ENCODE measurements at regions not wholly inside any gene's neighbourhood (a gene's known extent, or its start where the extent isn't known, plus 50 kb on each side); places are given as distances from the start of the nearest gene placed in this dataset.
A peak's percentile ranks its signal among the peaks of the same experiment; 100 is the strongest.

DNA sequence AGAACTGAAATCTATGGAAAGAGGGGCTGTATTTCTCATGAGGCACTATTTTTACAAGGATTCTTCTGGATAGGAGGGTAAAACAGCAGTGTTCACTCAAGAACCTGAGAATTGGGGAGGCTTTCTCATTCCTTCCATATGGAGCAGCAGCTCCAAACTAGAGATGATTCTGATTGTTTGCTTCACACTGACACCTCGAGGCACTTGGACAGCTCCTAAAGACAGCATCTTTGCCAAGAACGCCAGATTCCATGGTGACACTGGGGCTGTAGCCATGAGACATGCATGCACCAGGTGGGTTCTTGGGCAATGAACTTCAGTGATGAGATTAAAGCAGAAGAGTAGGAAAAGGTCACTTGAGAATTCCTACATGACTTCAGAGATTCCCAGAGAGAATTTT, 361.5 kb upstream of the HTR2A start:
- peaks cover 22% of the 10 kb centered on the region; the same call in 1 of the 2 replicates for H3F3A ChIP-seq (ENCODE audit: insufficient read depth)
- H3K4me3 ChIP-seq = no peak overlapping the region
- H2AFZ ChIP-seq = no peak overlapping the region
- H3K79me2 ChIP-seq (ENCODE audit: insufficient read depth) = no peaks in the 10 kb centered on the region
- no peaks in the 10 kb centered on the region for H3K9me2 ChIP-seq (ENCODE audit: insufficient read depth)
- no peaks in the 10 kb centered on the region for H4K20me1 ChIP-seq (ENCODE audit: insufficient read depth)
- in situ Hi-C loops (cut with MboI) = no loop called here
- peak; percentile 18 for DNase-seq
- H3K9me3 ChIP-seq (ENCODE audit: low read depth) = no peaks in the 10 kb centered on the region
- no peaks in the 10 kb centered on the region for H3K27me3 ChIP-seq (replicated peaks; ENCODE audit: insufficient read depth)
- TF ChIP-seq EZH2phosphoT487 (IDR thresholded peaks at IDR 0.05; ENCODE audit: insufficient read depth, low read depth) (no peak), EZH2 (IDR thresholded peaks at IDR 0.05; ENCODE audit: insufficient read depth, poor library complexity, severe bottlenecking) (no peak)
- H3K9ac ChIP-seq = no peak overlapping the region
- no peak overlapping the region for H3K27ac ChIP-seq
- peaks cover 21% of the 10 kb centered on the region for H3K4me1 ChIP-seq (ENCODE audit: insufficient read depth)
- no peaks in the 10 kb centered on the region for H3K36me3 ChIP-seq (ENCODE audit: low read depth)
- 28 to 42% methylated on average over 2 of the region's 2 CpGs for WGBS, 2 experiments (ENCODE audit: low coverage in 1 of 2, low lambda C conversion rate in 2 of 2, missing lambda C conversion rate in 2 of 2)
- no peak overlapping the region for H3K4me2 ChIP-seq (ENCODE audit: unreplicated experiment)

DNA sequence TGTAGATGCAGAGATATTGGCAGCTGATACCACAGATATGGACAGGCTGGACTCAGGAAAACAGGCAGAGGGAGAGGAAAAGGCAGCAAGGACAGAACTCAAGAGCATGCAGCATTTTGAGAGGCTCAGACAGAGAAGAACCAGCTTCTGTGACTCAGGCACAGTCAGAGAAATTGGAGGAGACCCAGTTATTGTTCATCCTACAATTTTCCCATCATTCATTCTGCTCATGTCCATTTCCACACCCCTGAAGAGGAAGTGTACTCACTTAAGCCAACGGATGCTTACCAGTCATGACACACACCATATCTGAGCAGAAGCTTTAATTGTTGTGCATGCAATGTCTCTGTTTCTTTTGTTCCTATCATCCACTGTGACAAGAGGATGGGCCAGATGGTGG, 359.8 kb upstream of the HTR2A start:
- Histone ChIP-seq H3K9me3 (ENCODE audit: low read depth) (no peaks in the 10 kb centered on the region), H3K4me2 (ENCODE audit: unreplicated experiment) (no peak overlapping the region), H3K9ac (no peak overlapping the region), H3F3A (ENCODE audit: insufficient read depth) (peaks cover 40% of the 10 kb centered on the region), H3K4me1 (ENCODE audit: insufficient read depth) (peaks cover 39% of the 10 kb centered on the region), H2AFZ (0 out of 2 replicates have a peak overlapping the region, but pooled peaks have one; percentile 5), H3K79me2 (ENCODE audit: insufficient read depth) (no peaks in the 10 kb centered on the region), H3K4me3 (no peak overlapping the region), H3K36me3 (ENCODE audit: low read depth) (no peaks in the 10 kb centered on the region), H3K27me3 (replicated peaks; ENCODE audit: insufficient read depth) (no peaks in the 10 kb centered on the region), H3K27ac (peak overlapping the region; percentile 45), H4K20me1 (ENCODE audit: insufficient read depth) (no peaks in the 10 kb centered on the region), H3K9me2 (ENCODE audit: insufficient read depth) (no peaks in the 10 kb centered on the region)
- 0 to 5% methylated on average over 1 of the region's 1 CpG for WGBS, 2 experiments (ENCODE audit: low coverage in 1 of 2, low lambda C conversion rate in 2 of 2, missing lambda C conversion rate in 2 of 2)
- in situ Hi-C loops (cut with MboI) = no loop called here
- DNase-seq = peak; percentile 96
- TF ChIP-seq EZH2phosphoT487 (IDR thresholded peaks at IDR 0.05; ENCODE audit: insufficient read depth, low read depth) = no peak
- no peak for TF ChIP-seq EZH2 (IDR thresholded peaks at IDR 0.05; ENCODE audit: insufficient read depth, poor library complexity, severe bottlenecking)

DNA sequence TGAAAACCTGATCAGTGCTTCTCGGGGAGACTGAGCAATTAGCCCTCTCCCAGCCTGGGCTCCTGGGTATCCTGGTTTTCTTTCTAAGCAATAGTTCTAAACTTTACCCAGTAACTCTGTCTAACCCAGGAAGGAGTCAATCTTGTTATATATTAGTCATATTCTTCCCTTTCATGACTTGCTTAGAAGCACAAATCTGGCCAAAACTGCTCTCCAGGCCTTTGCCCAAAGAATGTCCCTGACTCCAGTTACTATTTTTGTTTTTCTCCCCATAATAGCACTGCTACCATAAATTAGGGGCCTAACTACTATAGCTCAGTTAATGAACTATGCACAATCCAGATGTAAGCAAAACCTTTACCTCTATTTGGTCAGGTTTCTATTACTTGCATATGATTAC, 355.8 kb upstream of the HTR2A start:
- in situ Hi-C loops (cut with MboI) = no loop called here
- Histone ChIP-seq H3K4me1 (ENCODE audit: insufficient read depth) (peaks cover 68% of the 10 kb centered on the region), H3K79me2 (ENCODE audit: insufficient read depth) (no peaks in the 10 kb centered on the region)

DNA sequence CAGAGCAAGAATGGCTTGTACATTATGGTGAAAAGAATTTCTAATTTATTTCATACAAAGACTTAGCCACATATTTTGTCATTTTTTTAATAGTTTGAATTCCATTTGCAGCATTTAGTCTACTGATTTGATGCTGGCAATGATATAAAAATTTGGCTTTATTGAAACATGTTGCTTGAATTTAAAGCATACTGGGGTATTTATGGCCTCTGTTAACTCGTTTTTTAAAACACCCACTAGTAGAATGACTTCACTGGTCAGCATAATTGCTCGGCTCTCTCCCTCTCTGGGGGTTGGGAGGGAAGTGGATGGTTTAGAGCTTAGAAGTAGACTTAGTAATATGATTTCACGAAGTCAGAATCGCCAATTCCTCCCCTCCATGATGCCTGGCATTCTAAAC, 354.9 kb upstream of the HTR2A start:
- H3K27me3 ChIP-seq (replicated peaks; ENCODE audit: insufficient read depth) = no peaks in the 10 kb centered on the region
- no peaks in the 10 kb centered on the region for H4K20me1 ChIP-seq (ENCODE audit: insufficient read depth)
- no peaks in the 10 kb centered on the region for H3K9me2 ChIP-seq (ENCODE audit: insufficient read depth)
- no peak for TF ChIP-seq EZH2 (IDR thresholded peaks at IDR 0.05; ENCODE audit: insufficient read depth, poor library complexity, severe bottlenecking)
- TF ChIP-seq EZH2phosphoT487 (IDR thresholded peaks at IDR 0.05; ENCODE audit: insufficient read depth, low read depth) = no peak
- no peaks in the 10 kb centered on the region for H3K79me2 ChIP-seq (ENCODE audit: insufficient read depth)
- peak; percentile 63 for DNase-seq
- no peak overlapping the region for H3K9ac ChIP-seq
- no peaks in the 10 kb centered on the region for H3K9me3 ChIP-seq (ENCODE audit: low read depth)
- in situ Hi-C loops (cut with MboI) = no loop called here
- H3K4me2 ChIP-seq (ENCODE audit: unreplicated experiment) = peak overlapping the region; percentile 56
- peak overlapping the region; percentile 59 for H3K27ac ChIP-seq
- peak overlapping the region; percentile 22; the same call in 1 of the 2 replicates for H2AFZ ChIP-seq
- no peaks in the 10 kb centered on the region for H3K36me3 ChIP-seq (ENCODE audit: low read depth)
- H3K4me1 ChIP-seq (ENCODE audit: insufficient read depth) = peaks cover 63% of the 10 kb centered on the region
- peaks cover 58% of the 10 kb centered on the region for H3F3A ChIP-seq (ENCODE audit: insufficient read depth)
- no peak overlapping the region for H3K4me3 ChIP-seq
- whole genome bisulfite sequencing, 2 experiments (ENCODE audit: low coverage in 1 of 2, low lambda C conversion rate in 2 of 2, missing lambda C conversion rate in 2 of 2) = 4 to 10% methylated on average over 4 of the region's 4 CpGs

More for the DNA sequence above, 355.8 kb upstream of the HTR2A start:
- H3K27ac ChIP-seq = peak overlapping the region; percentile 59
- no peak overlapping the region for H3K4me3 ChIP-seq
- H3K36me3 ChIP-seq (ENCODE audit: low read depth) = no peaks in the 10 kb centered on the region
- H3F3A ChIP-seq (ENCODE audit: insufficient read depth) = peaks cover 67% of the 10 kb centered on the region
- H3K27me3 ChIP-seq (replicated peaks; ENCODE audit: insufficient read depth) = no peaks in the 10 kb centered on the region
- H3K9me3 ChIP-seq (ENCODE audit: low read depth) = no peaks in the 10 kb centered on the region
- TF ChIP-seq EZH2 (IDR thresholded peaks at IDR 0.05; ENCODE audit: insufficient read depth, poor library complexity, severe bottlenecking) (no peak), EZH2phosphoT487 (IDR thresholded peaks at IDR 0.05; ENCODE audit: insufficient read depth, low read depth) (no peak)
- H3K9me2 ChIP-seq (ENCODE audit: insufficient read depth) = no peaks in the 10 kb centered on the region
- H2AFZ ChIP-seq = peak overlapping the region; percentile 22; the same call in 1 of the 2 replicates
- peak overlapping the region; percentile 56 for H3K4me2 ChIP-seq (ENCODE audit: unreplicated experiment)
- H3K9ac ChIP-seq = no peak overlapping the region
- DNase-seq = peak; percentile 70
- no peaks in the 10 kb centered on the region for H4K20me1 ChIP-seq (ENCODE audit: insufficient read depth)
- 47 to 64% methylated on average over 1 of the region's 1 CpG for WGBS, 2 experiments (ENCODE audit: low coverage in 1 of 2, low lambda C conversion rate in 2 of 2, missing lambda C conversion rate in 2 of 2)
